ENCODE measurements at regions not wholly inside any gene's neighbourhood (a gene's known extent, or its start where the extent isn't known, plus 50 kb on each side); places are given as distances from the start of the nearest gene placed in this dataset.
"Not testable (repeated sequence)": the region's sequence is repeated elsewhere in the genome, so short reads cannot be mapped to it uniquely, and the experiment has no call there.

DNA sequence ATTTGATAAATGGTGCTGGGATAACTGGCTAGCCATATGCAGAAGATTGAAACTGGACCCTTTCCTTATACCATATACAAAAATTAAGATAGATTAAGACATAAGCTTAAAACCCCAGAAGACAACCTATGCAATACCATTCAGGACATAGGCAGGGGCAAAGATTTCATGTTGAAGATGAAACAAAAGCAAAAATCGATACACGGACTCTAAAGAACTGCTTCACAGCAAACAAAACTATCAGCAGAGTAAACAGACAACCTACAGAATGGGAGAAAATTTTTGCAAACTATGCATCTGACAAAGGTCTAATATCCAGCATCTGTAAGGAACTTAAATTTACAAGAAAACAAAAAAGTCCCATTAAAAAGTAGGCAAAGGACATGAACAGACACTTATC, 255.9 kb downstream of the TINAG start:
- DNase-seq (ENCODE audit: low read depth), result not testable (repeated sequence)

DNA sequence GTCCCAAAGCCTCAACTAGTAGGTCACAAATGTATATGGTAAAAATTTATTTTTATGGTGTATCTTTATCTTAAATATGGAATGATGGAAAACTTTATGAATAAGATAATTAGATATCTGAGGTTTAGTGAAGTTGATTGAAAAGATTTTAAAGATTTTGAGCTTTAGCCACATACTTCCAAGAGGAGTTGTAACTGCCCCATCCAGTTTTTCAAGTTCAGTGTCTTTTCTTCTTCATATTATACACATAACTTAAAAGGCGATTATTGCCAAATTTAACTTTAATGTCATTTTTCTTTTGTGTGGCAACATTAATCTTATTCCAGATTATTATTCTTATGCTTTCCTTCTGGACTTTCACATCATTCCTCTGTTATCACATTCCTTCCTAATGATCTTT, 266.4 kb downstream of the TINAG start:
- DNase-seq (ENCODE audit: low read depth), result no peak

DNA sequence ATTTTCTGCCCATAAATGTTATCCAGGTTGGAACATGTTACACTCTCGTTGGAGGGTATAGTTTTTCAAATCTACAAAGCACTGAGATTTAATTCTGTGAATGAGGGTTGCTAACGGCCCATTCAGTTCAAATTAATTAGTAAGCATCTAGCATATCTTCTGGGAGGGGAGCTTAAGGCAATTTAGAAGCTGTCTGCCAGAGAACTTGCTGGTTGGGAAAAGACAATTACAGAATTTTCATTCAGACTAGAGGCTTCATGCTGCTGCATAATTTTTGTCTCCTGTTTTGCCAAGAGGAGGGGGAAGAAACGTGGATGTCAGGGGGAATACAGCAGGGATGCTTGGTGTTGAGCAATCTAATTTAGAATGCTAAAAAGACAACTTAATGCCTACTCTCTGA, 268.3 kb upstream of the FAM83B start:
- DNase-seq (ENCODE audit: low read depth), result no peak

DNA sequence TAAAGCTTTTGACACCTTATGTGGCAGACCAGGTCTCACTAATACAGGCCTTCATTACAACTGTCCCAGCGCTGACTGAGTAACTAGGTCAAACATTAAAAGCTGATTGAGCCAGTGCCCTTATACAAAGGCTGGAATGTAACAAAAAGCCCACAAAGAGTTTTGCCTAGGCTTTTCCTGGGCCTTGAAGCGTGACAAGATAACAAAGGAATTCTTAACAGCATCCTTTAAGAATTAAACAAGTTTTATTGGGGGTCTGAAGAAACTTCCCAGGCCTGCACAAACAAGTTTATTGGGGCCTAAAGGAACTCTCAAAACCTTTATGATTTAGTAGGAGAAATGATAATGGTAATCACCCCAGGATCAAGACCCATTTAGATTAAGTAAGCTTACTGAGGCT, 267.6 kb upstream of the FAM83B start:
- no peak for DNase-seq (ENCODE audit: low read depth)

DNA sequence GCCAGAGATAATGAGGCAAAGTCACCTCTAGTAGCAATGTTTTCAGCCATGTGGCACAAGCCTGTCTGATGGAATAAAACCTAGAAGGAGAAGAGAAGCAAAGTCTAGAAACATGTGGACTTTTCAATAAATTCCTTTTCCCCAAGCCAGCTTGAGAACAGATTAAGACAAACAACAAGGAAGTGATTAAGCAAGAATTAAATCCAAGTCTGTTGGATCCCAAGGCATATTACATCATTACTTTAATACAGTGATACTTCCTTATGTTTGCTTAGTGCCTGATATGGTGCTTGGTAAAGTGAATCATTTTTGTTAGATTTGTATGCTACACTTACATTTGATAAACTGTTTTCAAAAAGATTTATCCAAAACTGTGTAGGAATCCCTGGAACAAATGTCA, 260.3 kb upstream of the FAM83B start:
- DNase-seq (ENCODE audit: low read depth), result no peak

DNA sequence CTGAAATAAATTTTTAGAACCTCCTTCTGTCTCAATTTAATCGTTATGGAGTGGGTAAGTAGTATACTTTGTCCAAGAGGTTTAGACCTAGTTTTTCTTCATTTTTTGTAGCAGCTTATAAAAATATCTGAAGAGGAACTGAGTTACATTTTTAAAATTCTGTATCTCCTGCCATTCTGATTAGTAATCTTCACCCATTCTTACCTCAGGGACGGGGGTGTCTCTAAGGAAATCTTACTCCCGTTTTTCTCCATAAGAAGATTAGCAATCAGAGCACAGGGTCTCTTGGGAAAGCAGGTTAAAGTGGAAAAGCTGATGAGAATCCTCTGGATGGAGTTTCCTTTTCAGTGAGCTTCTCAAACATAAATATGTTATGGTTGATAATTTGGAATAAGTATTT, 259.3 kb upstream of the FAM83B start:
- no peak for DNase-seq (ENCODE audit: low read depth)

DNA sequence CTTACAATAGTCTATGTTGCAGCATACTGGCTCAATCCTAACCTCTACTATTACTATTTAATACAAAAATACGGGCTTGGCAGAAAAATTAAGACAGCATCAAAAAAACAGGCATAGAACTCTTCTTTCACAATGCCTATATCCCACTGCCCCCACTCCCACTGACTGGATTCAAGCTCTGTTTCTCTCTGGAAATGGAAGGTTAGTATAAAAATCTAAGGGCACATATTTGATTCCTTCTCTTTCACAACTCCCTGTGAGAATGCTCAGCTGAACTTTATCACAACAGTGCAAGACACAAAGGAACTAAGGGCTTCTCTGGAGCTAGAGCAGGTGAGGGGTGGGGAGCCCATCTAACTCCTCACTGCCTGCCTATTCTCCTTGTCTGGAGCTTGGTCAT, 258.4 kb upstream of the FAM83B start:
- no peak for DNase-seq (ENCODE audit: low read depth)

DNA sequence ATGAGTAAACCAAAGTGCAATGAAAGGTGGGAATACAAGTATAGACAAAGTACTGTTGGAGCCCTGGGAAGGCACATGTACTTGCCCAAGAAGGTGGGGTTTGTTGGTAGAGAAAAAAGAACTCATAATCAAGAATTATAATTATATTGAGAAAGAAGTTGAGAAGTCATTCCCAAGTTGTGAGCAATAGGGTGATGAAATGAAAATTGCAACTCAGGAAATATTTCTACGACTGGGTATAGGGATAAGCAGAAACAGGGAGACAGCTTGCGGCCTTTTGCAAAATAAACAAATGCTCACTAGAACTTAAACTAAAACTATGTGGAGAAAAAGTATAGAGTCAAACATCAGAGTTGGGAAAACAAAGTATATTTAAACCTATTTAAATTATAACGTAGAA, 250.7 kb upstream of the FAM83B start:
- DNase-seq (ENCODE audit: low read depth), result peak; percentile 48

DNA sequence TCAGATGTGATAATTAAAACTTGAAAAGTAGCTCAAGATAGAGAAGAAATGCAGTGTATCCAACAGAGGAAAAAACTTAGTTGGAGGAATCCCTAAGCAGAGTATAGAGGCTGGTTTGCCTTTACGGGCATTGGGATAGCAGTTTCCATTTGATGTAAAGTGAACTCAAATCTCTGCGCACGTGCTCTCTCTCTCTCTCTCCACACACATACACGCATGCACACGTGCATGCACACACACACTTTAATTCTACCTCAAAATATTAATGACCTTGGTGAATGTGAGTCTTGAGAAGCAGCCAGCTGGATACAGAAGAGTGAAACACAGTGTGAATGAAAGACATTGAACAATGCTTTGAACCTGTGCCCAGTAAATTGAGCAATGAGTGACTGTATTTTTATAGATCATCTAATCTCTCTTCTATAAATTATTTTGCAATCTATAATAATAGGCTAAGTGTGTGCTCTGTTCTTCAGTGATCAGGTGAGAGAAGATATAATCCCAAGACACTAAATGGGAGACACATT, 247.7 kb upstream of the FAM83B start:
- DNase-seq (ENCODE audit: low read depth), result peak; percentile 11

DNA sequence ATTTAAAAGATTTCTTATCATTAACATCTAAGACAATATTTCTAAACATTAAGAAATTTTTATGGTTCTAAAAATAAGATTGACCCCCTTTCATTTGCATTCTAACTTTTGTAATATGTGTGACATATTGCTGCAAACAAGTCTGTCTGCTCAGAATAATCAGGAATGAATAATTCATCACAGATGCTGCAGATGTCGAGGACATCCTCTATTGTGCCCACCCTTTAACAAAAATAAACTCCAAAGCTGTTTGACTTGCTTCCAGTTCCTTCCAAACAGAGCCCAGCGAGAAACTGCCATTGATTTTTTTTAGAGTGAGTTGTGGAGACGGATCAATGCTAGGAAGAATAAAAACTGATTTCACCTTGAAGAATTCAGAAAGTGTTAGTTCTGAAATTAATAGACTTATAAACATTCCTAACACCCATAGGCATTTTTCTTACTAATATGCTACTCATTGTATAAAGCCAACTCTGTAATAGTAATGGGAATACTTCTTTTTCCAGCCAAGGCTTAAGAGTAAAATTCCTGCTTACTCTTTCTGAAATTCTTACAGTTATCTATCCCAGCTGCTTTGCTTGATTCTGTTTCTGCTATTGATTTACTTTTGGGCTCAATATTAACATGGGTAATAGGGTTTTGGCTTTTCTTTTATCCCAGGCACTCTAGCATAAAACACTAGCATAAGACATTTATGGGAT, 244.8 kb upstream of the FAM83B start:
- peak; percentile 17 for DNase-seq (ENCODE audit: low read depth)

DNA sequence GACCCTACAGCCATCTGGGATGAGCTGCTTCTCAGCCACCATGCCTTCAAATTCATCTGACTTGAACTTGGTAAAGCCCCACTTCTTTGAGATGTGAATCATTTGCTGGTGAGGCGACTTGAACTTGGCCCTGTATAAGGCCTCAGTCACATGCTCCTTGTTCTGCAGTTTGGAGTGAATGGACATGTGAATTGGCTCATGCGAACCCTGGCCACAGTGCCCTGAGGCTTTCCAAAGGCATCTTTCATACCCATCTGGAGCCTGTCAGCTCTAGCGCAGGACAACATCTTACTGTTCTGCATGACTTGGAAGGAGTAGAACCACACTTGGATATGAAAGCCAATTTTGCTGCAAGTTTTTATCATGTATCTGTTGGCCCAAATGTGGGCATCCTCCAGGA, 244.0 kb upstream of the FAM83B start:
- no peak for DNase-seq (ENCODE audit: low read depth)

DNA sequence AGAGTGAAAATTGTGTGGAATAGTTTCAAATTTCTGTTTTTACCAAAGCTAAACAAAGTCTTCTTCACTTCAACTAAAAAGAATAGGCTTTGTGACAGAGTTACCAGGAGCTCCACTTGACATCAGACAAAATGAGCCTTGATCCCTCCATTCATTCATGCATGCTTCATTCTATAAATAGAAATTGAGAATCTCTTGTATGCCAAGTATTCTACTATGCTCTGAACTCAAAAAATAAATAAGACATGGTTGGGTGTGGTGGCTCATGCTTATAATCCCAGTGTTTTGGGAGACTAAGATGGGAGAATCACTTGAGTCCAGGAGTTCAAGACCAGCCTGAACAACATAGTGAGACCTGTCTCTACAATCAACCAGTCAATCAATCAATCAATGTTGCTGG, 236.6 kb upstream of the FAM83B start:
- no peak for DNase-seq (ENCODE audit: low read depth)

DNA sequence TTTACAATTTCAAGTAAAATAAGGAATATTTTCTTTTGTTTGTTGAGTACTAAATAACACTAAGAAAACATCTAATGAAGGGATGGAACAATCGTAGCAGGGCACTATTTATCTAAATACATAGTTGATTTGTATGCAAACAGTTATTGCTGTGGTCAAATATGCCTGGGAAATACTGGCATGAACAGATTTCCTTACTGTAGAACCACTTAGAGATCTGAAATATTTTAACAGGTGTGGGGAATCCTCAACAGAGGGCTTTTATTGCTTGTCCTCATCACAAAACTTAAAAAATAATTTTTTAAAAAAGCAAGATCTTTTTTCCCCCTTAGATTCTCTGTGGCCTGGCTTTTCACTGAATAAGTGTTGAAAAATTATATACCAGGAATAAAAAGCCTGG, 233.0 kb upstream of the FAM83B start:
- no peak for DNase-seq (ENCODE audit: low read depth)

DNA sequence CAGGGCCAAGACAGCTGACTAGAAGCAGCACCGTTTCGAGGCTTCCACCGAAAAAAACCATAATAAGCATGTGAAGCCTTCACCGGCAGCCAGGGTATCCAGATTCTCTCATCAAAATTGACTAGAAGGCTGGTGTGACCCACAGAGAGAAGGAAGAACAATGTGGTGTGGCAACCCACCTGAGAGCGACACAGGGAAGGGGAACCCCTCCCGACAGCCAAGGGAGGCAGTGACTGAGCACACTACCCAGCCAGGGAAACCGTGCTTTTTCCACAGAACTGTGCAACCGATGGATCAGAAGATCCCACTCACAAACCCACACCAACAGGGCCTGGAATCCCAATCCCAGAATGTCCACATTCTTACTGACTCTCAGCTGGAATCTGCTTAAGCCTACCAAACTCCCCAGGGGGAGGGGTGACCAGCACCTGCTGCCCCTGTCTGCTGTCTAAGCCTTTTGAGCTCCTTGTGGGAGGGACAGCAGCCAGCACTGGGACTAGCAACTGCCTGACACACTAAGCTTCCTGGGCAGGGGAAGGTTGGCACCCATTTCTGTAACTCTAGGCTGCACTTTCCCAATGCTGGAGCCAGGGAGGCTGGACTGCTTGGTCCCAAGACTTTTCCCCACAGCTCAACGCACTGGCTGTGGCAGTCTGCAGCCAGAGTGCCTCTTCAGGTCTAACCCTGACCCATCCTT, 231.9 kb upstream of the FAM83B start:
- no peak for DNase-seq (ENCODE audit: low read depth)

DNA sequence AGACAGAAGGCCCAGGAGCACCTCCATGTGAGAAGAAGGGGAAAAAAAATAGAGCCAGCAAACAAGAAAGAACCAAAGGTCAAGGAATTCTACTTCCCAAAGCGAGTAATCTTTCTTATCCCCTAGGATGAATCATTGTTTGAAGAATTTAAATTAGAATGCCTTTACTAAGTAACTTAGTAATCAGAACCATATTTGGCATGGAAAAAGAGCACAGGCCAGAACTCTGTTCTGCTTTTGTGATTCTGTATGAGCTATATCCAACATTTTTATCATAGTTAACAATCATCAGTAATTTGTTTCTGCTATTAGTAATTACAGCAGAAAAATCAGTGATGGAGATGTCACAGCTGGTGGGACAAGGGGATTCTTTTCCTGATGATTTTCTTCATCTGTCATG, 228.8 kb upstream of the FAM83B start:
- DNase-seq (ENCODE audit: low read depth), result peak; percentile 71

DNA sequence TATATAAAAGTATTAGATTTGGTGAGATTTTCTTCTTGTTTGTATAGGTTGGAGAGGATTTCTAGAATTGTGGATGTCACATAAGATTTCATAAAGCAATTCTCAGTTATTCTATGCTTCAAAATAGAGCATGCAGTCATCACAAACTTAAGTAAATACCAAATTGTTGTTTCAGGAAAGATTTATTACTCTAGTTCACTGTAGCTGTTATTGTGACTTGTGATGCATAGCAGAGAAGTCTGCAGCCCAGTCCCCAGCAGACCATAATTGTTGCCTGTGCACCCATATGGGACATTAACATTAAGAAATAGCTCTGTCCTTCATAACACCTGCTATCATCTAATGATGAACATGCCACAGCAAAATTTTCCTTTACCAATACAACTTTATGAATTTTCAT, 228.0 kb upstream of the FAM83B start:
- no peak for DNase-seq (ENCODE audit: low read depth)

DNA sequence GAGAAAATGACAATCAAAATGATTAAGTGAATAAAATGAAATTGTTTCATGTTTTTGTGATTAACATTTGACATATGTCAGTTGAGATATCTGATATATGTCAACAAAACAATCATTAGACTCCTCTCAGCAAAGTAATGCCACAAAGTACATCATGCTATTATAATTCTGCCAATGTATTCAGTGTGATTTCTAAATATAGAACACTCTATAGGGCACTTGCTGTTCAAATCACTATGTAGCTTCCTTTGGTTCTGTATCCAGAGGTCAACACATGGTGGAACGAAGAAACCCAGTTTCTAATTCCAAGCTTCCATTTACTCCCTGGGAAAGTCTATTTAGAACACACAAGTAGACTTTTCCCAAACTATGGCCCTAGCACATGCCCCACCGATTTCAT, 227.5 kb upstream of the FAM83B start:
- no peak for DNase-seq (ENCODE audit: low read depth)

DNA sequence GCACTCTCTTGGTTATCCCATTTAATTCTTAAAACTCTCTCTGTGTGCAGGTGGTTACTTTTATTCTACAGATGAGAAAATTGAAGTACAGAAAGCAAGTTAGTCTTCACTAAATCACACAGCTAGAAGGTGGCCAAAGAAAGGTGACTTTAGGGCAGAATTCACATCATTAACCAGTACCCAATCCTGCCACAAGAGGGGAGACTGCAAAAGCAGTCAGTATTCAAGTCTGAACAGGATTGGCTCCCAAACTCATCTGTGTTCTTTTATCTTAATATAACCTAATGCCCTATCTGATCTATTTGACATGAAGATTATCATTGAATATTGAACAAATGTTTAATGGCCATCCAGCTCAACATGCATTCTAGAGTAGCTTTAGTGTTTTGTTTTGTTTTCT, 225.3 kb upstream of the FAM83B start:
- DNase-seq (ENCODE audit: low read depth), result no peak

DNA sequence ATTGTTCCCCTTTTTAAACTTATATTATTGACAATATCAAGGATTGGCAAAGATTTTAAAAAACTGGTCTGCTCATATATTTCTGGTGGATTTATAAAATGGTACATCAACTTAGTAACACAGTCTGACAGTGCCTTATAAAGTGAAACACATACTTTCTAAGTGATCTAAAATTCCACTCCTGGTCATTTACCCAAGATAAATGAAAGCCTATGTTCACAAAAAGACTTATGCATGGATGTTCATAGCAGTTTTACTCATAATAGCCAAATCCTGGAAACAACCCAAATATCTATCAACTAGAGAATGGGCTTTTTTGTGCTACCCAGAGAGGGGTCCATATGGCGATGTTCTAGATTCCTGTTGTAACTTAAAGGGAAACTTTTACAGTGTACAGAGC, 222.4 kb upstream of the FAM83B start:
- DNase-seq (ENCODE audit: low read depth), result no peak

DNA sequence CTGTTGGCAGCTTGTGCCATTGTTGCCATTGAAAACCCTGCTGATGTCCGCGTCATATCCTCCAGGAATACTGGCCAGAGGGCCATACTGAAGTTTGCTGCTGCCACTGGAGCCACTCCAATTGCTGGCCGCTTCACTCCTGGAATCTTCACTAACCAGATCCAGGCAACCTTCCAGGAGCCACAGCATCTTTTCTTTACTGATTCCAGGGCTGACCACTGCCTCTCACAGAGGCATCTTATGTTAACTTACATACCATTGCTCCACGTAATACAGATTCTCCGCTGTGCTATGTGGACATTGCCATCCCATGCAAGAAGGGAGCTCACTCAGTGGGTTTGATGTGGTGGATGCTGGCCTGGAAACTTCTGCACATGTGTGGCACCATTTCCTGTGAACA, 221.8 kb upstream of the FAM83B start:
- peak; percentile 49 for DNase-seq (ENCODE audit: low read depth)

DNA sequence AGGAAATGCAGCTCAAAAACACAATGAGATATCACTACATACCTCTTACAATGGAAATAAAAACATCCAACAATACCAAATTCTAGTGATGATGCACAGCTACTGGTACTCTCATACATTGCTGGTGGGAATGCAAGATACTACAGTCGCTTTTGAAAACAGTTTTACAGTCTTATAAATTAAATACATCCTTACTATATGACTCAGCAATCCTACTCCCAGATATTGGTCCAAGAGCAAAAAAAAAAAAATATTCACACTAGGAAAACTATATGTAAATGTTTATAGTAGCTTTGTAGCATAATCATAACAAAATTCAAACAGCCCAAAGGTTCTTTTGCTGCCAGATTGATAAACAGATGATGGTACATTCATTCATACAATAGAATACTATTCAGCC, 217.4 kb upstream of the FAM83B start:
- DNase-seq (ENCODE audit: low read depth), result no peak

DNA sequence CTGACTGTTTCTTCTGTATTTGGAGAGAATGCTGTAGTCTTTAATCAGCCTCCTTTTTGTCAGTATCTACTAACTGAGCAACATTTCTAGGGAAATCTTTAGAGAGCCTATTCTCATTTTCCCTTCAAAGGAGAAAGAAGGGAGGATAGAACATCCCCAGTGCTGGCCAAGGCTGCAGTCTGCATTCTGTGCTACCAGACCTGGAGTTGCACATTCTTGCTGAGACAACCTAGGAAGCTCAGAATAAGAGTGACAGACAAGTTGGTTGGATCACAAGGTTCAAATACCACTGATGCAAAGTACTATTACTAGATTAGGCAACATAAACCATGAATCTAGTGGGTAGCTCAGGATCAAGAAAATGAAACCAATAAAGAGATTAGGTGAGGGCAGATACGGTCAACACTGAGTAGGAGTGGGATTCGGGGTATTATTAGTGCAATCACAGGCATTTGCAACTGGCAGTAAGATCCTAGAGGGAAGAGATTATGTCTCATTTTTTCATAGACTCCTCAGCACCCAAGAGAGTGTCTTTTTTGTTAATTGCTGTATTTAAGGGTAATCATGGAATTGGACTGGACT, 213.5 kb upstream of the FAM83B start:
- no peak for DNase-seq (ENCODE audit: low read depth)

DNA sequence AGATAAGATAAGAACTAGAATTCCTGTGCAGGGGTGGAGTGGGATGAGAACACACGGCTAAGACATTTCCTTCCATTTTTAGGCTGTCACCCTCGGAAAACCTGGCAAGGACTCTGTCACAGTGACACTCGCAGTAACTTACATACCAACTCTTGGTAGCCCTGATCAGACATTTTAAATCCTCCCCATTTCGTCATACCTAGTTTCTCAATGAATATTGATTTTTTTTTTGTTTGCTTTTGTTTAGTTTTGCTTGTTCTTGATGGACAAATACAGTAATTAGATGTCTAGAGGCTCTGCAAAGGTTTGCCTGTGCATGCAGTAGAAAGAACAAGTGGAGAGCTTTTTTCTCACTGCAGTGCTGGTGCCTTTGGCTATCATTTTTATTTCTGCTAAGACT, 213.0 kb upstream of the FAM83B start:
- no peak for DNase-seq (ENCODE audit: low read depth)

DNA sequence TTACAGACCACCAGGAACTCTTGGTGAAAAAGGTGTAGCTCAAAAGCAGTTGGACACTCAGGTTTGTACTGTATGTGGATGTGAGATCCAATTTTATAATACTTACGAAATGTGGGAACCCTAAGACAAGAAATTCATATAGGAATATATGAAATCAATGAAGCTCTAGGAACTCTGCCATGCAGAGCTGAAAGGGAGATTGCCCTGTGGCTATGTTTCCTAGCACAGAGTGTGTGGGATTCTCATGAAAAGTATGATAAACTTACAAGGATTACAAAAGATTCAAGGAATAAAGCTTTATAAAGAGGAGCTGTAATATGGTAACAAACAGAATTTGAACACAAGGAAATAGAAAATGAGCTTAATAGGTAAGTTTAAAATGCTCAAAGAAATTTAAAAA, 205.7 kb upstream of the FAM83B start:
- DNase-seq (ENCODE audit: low read depth), result no peak
